ENCODE measurements at regions not wholly inside any gene's neighbourhood (a gene's known extent, or its start where the extent isn't known, plus 50 kb on each side); places are given as distances from the start of the nearest gene placed in this dataset.

DNA sequence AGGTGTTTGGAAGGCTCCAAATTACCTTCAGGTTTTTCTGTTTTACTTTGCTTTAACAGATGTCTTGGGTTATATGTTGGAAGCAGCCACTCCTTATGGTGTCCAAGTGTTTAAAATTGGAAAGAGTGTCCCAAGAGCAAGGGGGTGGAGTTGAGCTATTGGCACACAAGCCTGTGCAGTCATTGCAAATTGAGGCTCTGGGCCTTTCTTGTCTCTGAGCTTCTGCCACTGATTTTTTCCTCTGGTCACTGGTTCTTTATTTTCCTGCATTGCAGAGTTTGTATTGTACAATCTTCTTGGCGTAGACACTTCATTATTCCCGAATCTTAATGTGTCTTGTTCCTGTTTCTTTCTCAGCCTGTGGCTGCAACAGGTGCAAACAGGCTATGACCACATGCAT is 598.8 kb downstream of the RNF144B start:
- TF ChIP-seq, protein P1, sequence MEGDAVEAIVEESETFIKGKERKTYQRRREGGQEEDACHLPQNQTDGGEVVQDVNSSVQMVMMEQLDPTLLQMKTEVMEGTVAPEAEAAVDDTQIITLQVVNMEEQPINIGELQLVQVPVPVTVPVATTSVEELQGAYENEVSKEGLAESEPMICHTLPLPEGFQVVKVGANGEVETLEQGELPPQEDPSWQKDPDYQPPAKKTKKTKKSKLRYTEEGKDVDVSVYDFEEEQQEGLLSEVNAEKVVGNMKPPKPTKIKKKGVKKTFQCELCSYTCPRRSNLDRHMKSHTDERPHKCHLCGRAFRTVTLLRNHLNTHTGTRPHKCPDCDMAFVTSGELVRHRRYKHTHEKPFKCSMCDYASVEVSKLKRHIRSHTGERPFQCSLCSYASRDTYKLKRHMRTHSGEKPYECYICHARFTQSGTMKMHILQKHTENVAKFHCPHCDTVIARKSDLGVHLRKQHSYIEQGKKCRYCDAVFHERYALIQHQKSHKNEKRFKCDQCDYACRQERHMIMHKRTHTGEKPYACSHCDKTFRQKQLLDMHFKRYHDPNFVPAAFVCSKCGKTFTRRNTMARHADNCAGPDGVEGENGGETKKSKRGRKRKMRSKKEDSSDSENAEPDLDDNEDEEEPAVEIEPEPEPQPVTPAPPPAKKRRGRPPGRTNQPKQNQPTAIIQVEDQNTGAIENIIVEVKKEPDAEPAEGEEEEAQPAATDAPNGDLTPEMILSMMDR (IDR thresholded peaks at IDR 0.05) = no peak
- Mint-ChIP-seq H3K36me3 (ENCODE audit: low read depth) (no peaks in the 10 kb centered on the region), H3K4me3 (ENCODE audit: unreplicated experiment) (no peak overlapping the region), H3K27me3 (ENCODE audit: low read depth) (no peaks in the 10 kb centered on the region), H3K27ac (ENCODE audit: unreplicated experiment) (no peak overlapping the region), H3K4me1 (ENCODE audit: low read depth) (peaks cover 16% of the 10 kb centered on the region), H3K9me3 (ENCODE audit: low read depth) (no peaks in the 10 kb centered on the region)
- DNase-seq (ENCODE audit: low spot score) = no peak

DNA sequence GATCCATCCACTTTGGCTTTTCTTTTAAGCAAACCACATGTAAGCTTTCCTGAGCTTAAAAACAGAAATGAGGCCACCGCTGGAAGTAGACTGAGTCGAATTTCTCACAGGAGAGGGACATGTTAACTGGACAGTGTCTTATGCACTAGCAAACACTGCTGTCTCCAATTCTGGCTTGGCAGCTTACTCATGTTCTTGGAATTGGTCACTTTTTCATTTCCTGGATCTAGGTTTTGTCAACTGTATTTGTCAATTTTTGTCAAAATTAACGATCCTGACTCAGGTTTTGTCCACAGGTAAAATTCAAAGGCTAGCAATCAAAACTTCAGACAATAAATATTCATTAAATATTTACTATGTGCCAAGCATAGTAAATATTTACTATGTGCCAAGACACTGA is 601.5 kb downstream of the RNF144B start:
- no peaks in the 10 kb centered on the region for H3K36me3 Mint-ChIP-seq (ENCODE audit: low read depth)
- TF ChIP-seq, protein P1 (IDR thresholded peaks at IDR 0.05) = no peak
- no peaks in the 10 kb centered on the region for H3K9me3 Mint-ChIP-seq (ENCODE audit: low read depth)
- no peak for DNase-seq (ENCODE audit: low spot score)
- no peaks in the 10 kb centered on the region for H3K27me3 Mint-ChIP-seq (ENCODE audit: low read depth)
- no peak overlapping the region for H3K27ac Mint-ChIP-seq (ENCODE audit: unreplicated experiment)
- H3K4me3 Mint-ChIP-seq (ENCODE audit: unreplicated experiment) = no peak overlapping the region
- peaks cover 12% of the 10 kb centered on the region for H3K4me1 Mint-ChIP-seq (ENCODE audit: low read depth)

- peak overlapping the region; percentile 52 for H3K4me3 Mint-ChIP-seq (ENCODE audit: unreplicated experiment)
- TF ChIP-seq, protein P1 (IDR thresholded peaks at IDR 0.05) = peak; percentile 83
- H3K4me1 Mint-ChIP-seq (ENCODE audit: low read depth) = peaks cover 12% of the 10 kb centered on the region
- H3K9me3 Mint-ChIP-seq (ENCODE audit: low read depth) = peaks cover 9% of the 10 kb centered on the region
- no peak overlapping the region for H3K27ac Mint-ChIP-seq (ENCODE audit: unreplicated experiment)
- H3K36me3 Mint-ChIP-seq (ENCODE audit: low read depth) = peaks cover 6% of the 10 kb centered on the region
- peak; percentile 62 for DNase-seq (ENCODE audit: low spot score)
- no peaks in the 10 kb centered on the region for H3K27me3 Mint-ChIP-seq (ENCODE audit: low read depth)
Observed at GRCh38 chr6:18990059-18990978, 603.2 kb downstream of the RNF144B start.

DNA sequence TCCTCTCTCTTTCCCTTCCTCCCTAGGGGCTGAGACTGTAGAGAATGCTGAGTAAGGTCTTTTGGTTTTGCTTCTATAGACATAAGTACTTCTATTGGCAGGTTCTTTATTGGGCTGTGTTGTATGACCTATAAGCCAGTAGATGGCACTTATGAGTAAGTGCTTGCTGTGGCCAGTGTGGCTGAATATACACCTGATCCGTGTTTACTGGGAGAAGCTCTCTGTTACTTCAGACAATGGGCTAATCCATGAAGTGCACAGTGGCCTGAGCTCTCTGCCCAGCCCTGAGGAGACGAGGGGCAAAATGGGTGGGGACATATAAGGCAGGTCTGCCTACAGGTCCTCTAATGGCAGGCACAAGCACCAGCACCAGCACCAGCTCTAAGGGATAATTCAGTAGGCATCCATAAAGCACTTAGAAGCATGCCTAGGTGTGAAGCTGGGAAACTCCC is 610.3 kb downstream of the RNF144B start:
- H3K9me3 Mint-ChIP-seq (ENCODE audit: low read depth) = peaks cover 27% of the 10 kb centered on the region
- no peak overlapping the region for H3K4me3 Mint-ChIP-seq (ENCODE audit: unreplicated experiment)
- TF ChIP-seq, protein P1 (IDR thresholded peaks at IDR 0.05) = peak; percentile 79
- H3K4me1 Mint-ChIP-seq (ENCODE audit: low read depth) = no peaks in the 10 kb centered on the region
- H3K27me3 Mint-ChIP-seq (ENCODE audit: low read depth) = no peaks in the 10 kb centered on the region
- H3K36me3 Mint-ChIP-seq (ENCODE audit: low read depth) = peaks cover 13% of the 10 kb centered on the region
- DNase-seq (ENCODE audit: low spot score) = no peak
- H3K27ac Mint-ChIP-seq (ENCODE audit: unreplicated experiment) = no peak overlapping the region

DNA sequence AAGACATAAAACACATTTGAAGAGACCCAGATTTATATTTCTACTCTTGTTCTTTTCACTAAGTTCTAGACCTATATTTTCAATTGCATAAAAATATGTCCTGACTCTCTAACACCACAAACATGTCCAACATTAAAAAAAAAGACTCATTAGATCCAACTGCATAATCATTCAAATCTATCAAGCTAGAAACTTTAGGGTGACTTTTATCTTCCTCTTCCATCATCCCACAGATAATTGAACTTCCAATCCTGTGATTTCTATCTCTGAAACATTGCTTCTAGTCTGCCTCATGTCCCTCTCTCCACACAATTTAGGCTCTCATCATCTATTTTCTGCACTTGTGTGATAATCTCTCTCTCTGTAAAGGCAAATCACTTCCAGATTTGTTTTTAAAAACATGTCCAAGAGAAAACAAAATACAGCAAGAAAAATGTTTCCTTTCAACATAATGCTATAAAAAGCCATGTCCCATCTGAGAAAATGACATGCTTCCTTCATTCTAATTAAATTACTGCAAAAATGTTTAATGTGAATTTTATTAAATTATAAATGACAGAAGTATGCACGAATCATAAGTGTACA is 615.9 kb downstream of the RNF144B start:
- no peak for DNase-seq (ENCODE audit: low spot score)
- no peaks in the 10 kb centered on the region for H3K36me3 Mint-ChIP-seq (ENCODE audit: low read depth)
- no peak overlapping the region for H3K4me3 Mint-ChIP-seq (ENCODE audit: unreplicated experiment)
- no peaks in the 10 kb centered on the region for H3K9me3 Mint-ChIP-seq (ENCODE audit: low read depth)
- H3K27ac Mint-ChIP-seq (ENCODE audit: unreplicated experiment) = peak overlapping the region; percentile 53
- TF ChIP-seq, protein P1 (IDR thresholded peaks at IDR 0.05) = no peak
- no peaks in the 10 kb centered on the region for H3K27me3 Mint-ChIP-seq (ENCODE audit: low read depth)
- peaks cover 19% of the 10 kb centered on the region for H3K4me1 Mint-ChIP-seq (ENCODE audit: low read depth)
